ENCODE measurements at regions not wholly inside any gene's neighbourhood (a gene's known extent, or its start where the extent isn't known, plus 50 kb on each side); places are given as distances from the start of the nearest gene placed in this dataset.

DNA sequence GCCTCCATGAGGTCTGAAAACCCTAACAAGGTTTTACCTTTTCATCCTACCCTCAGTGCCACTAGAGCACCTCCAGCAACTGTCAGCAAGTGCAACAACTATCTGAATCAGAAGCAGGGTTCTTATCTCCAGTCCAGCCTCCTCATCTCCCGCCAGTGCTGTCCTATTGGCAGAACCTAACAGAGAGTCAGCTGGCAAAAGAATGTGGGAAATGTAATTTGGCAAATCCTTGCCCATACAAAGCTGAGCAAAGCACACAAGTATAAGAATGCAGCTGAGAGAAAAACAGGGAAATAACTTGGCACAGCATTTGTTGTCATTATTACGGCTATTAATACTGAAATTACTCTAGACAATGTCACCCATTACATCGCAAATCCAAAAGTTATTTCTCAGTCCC, 124.2 kb downstream of the ATP6V1G3 start:
- TF ChIP-seq CTCF (conservative IDR thresholded peaks at IDR 0.05) (no peak), EZH2 (IDR thresholded peaks at IDR 0.05; ENCODE audit: low read depth) (no peak)
